ENCODE measurements at regions not wholly inside any gene's neighbourhood (a gene's known extent, or its start where the extent isn't known, plus 50 kb on each side); places are given as distances from the start of the nearest gene placed in this dataset.

DNA sequence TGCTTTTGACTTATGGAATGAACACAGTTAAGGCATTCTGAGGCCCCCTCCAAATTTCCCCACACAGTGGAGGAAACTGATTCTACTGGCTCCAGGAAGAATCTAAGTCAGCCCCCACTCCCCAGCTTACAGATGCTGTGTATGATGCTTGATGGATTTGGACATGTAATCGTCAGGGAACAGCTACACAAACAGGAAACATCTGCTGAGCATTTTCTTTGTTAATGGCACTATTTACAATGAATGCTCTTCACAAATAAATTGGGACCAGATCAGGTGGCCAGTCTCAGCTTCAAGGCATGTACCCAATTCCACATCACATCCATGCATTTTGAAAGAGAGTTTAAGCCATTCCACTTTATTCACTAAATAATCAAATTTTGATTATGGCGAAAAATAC is 562.3 kb downstream of the SOX11 start:
- DNase-seq: no peak
- no peak for TF ChIP-seq POLR2A (IDR thresholded peaks at IDR 0.05; ENCODE audit: low read length)

- no peak for TF ChIP-seq GATA1 (IDR thresholded peaks at IDR 0.05; ENCODE audit: low read depth, low read length)
- no peak for TF ChIP-seq POLR2A (IDR thresholded peaks at IDR 0.05; ENCODE audit: low read length)
- DNase-seq: no peak
Observed at GRCh38 chr2:6264198-6264597, 572.0 kb downstream of the SOX11 start.

DNA sequence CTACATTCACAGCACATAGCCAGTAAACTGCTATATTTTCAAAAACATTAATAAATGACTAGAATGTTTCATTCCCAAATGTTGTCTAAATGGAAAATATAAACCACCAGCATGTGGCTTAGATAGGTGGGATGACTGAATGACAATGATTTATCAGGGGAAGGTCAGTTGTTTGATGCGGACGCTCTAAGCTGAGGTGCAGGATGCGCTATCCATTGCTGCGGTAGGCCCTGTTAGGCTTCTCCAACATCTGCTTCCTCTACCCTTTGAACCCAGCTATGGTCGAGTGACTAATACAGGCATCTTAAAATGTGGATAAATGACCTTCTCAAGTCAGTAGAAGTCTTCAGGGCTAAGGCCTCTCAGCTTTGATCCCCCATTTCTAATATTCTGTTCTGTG is 584.2 kb downstream of the CMPK2 start:
- no peak for DNase-seq
- TF ChIP-seq GATA1 (IDR thresholded peaks at IDR 0.05; ENCODE audit: low read depth, low read length) (no peak), POLR2A (IDR thresholded peaks at IDR 0.05; ENCODE audit: low read length) (no peak)

DNA sequence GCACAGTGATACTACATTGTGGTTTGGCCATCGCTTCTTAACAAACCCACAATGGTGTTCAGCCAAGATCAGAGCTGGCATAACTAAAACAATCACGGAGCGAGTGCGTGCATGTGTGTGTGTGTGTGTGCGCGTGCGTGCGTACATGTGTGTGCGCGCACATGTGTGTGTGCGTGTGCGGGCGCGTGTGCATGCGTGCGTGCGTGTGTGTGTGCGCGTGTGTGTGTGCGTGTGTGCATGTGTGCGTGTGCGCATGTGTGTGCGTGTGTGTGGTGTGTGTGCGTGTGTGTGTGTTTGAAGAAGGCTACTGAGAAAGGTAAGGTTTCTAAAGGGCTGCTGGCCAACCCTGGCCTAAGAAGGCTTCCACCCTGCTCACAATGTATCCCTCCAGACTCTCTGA is 582.4 kb downstream of the CMPK2 start:
- TF ChIP-seq POLR2A (IDR thresholded peaks at IDR 0.05; ENCODE audit: low read length): no peak
- TF ChIP-seq GATA1 (IDR thresholded peaks at IDR 0.05; ENCODE audit: low read depth, low read length): no peak
- DNase-seq: no peak

DNA sequence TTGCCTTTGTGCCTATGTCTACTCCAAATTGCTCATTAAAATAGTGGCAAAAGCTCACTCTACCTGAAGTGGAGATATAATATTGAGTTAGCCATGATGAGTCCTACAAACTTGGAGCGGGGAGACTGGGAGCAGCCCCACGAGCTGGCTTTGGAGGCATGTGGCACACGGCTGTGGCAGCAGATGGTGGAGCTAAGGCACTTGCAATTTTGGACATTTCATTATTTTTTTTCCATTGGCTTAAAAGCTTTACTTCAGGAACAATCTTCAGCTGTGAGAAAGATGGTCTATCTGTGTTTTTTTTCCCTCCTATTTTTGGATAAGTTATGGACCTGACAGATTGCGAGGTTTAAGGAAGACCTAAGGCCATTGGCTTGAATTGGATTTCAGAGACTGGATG is 578.3 kb downstream of the CMPK2 start:
- no peak for DNase-seq

GRCh38 chr2:6288791-6289190 is 576.9 kb downstream of the CMPK2 start:
- no peak for TF ChIP-seq GATA1 (IDR thresholded peaks at IDR 0.05; ENCODE audit: low read depth, low read length)
- TF ChIP-seq POLR2A (IDR thresholded peaks at IDR 0.05; ENCODE audit: low read length): no peak
- no peak for DNase-seq

More for the DNA sequence above, 578.3 kb downstream of the CMPK2 start:
- TF ChIP-seq GATA1 (IDR thresholded peaks at IDR 0.05; ENCODE audit: low read depth, low read length): no peak
- TF ChIP-seq POLR2A (IDR thresholded peaks at IDR 0.05; ENCODE audit: low read length): no peak

- no peak for TF ChIP-seq GATA1 (IDR thresholded peaks at IDR 0.05; ENCODE audit: low read depth, low read length)
- TF ChIP-seq POLR2A (IDR thresholded peaks at IDR 0.05; ENCODE audit: low read length): no peak
- DNase-seq: no peak
Observed at GRCh38 chr2:6290217-6291015, 575.3 kb downstream of the CMPK2 start.

DNA sequence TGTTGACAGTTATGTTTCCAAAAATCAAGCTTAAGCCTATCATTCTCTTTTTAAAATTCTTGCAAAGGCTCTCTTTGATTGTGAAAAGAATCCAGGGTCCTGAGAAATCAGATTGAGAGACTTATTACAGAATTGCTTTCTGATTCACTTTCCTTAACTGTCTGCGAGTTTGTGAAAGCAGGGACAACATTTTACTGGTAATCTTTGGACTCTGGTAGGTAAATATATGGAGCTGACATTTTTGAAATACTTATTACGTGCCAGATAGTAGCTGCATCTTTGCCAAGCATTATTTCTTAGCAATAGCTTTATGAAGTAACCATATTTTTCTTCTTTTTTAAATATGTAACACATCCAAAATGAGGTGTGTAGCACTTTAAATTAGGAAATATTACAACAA is 570.9 kb downstream of the CMPK2 start:
- TF ChIP-seq POLR2A (IDR thresholded peaks at IDR 0.05; ENCODE audit: low read length): no peak
- DNase-seq: no peak

GRCh38 chr2:6297238-6297637 is 568.5 kb downstream of the CMPK2 start:
- TF ChIP-seq GATA1 (IDR thresholded peaks at IDR 0.05; ENCODE audit: low read depth, low read length): no peak
- no peak for TF ChIP-seq POLR2A (IDR thresholded peaks at IDR 0.05; ENCODE audit: low read length)
- no peak for DNase-seq

DNA sequence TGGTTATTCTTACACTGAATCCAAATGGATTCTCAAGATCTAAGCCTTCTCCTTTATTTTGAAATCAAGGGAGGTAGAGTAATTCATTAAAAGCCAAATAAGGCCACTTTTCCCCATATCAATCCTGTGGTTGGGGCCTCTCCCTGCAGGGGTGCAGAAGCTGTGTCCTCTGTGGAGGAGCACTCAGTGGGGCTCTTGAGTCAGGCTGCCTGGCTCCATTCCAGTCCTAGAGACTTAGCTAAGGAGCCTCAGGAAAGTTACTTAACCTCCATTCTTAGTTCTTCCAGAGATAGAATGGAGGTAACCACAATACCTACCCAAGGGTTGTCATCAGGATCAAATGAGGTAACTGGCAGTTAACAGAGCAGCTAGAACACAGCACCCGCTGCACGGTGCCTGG is 564.3 kb downstream of the CMPK2 start:
- TF ChIP-seq GATA1 (IDR thresholded peaks at IDR 0.05; ENCODE audit: low read depth, low read length): no peak
- no peak for TF ChIP-seq POLR2A (IDR thresholded peaks at IDR 0.05; ENCODE audit: low read length)
- DNase-seq: no peak

GRCh38 chr2:6308986-6309385 is 556.7 kb downstream of the CMPK2 start:
- DNase-seq: no peak
- TF ChIP-seq POLR2A (IDR thresholded peaks at IDR 0.05; ENCODE audit: low read length) (no peak), GATA1 (IDR thresholded peaks at IDR 0.05; ENCODE audit: low read depth, low read length) (no peak)

DNA sequence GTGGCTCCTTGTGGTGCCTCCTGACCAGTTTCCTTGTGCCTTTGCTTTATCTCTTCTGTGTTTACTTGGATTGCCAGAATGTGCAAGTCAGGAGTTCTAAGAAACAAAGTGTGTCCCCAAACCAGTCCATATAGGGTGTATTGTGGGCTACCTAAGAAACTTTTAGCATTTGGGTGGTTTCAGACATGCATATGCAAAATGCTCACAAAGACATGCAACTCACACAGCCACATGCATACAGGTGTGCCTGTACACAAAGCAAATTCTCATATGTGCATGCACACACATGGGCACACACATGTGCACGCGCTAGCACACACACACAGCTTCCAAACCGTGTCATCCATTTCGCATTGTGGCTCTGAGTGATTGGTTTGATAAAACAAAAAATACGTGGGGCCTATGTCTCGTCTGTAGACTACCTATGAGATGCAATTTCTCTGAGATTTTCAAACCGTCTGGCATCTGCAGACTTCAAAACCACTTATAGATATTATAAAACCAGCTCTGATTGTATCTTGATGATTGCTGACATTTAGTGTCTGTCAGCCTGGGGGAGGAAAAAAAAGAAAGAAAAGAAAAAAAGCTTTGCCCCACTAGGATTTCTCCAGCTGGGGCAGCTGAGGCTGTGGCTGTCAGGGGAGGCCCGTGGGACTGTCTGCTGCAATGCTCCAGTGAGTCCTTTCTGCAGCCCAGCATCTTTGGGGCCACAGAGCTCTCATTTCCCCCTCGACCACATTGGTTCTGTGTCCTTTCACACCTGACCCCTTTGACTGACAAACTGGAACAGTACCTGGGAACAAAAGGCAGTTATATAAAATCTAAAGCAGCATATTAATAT is 556.1 kb downstream of the CMPK2 start:
- no peak for TF ChIP-seq GATA1 (IDR thresholded peaks at IDR 0.05; ENCODE audit: low read depth, low read length)
- no peak for TF ChIP-seq POLR2A (IDR thresholded peaks at IDR 0.05; ENCODE audit: low read length)
- no peak for DNase-seq

DNA sequence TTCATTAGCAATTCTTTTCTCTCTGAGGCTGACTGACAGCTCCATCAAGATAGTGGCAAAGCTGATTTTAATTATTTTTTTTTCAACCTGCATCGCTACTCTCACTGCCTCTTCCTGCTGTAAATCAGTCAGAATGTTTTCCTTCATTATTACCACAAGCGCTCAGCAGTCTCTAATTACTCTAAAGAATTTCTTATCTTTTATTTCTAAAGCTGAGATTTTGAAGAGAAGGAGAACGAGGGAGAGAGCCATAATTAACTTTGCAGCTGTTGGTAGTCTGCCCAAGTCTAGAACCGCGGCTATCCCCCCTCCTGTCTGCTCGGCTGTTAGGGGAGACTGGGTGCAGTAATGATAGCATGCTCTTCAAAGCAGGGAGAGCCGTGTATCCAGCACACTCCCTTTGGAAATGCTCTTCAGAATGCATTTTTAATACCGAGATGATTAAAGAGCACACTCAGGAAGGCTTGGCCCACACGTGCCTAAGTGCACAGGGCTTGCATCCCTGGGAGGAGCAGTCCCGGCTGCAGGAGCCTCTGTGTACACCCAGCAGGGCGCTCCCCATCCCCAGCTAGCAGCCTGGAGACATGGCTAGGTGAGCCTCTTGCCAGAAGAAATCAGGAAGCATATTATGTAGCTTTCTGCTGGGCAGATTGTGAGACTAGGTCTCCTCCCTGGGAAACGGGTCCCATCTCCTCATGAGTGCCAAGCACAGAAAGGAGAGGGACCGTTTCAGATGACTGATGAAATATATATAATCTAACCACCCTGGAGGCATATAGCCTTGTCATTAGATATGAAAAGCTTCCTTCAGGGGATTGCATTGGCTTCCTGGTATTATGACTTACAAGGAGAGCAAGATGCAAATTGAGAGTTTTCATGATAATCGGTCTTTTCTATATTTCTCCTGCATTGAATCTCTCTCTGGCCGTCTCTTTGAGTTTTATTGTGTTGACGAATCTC is 555.2 kb downstream of the CMPK2 start:
- TF ChIP-seq GATA1 (IDR thresholded peaks at IDR 0.05; ENCODE audit: low read depth, low read length) (no peak), POLR2A (IDR thresholded peaks at IDR 0.05; ENCODE audit: low read length) (no peak)
- DNase-seq: no peak

- no peak for TF ChIP-seq GATA1 (IDR thresholded peaks at IDR 0.05; ENCODE audit: low read depth, low read length)
- no peak for TF ChIP-seq POLR2A (IDR thresholded peaks at IDR 0.05; ENCODE audit: low read length)
- no peak for DNase-seq
Observed at GRCh38 chr2:6312367-6312766, 553.3 kb downstream of the CMPK2 start.
